ENCODE measurements at regions not wholly inside any gene's neighbourhood (a gene's known extent, or its start where the extent isn't known, plus 50 kb on each side); places are given as distances from the start of the nearest gene placed in this dataset.

DNA sequence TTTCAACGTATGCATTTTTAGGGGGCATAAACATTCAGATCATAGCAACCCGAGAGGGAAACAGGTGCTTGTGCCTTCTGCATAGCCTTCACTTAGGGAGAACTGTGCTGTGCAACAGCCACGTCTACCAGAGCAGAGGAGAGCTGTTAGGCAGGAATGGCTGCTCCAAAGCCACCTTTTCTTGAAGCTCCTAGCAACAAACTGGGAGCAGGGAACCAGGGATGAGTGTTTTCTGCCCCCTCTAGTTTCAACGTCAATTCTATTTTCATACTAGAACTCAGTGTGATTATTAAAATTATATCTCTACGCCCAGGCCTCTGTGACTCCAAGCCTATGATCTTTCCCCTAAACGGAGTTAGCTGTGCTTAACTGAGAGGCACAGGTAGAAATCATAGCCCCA is 290.0 kb downstream of the HAPSTR1 start:
- Histone ChIP-seq H3K4me1 (no peaks in the 10 kb centered on the region), H3K27ac (no peak overlapping the region), H3K4me3 (no peak overlapping the region), H3K27me3 (no peaks in the 10 kb centered on the region), H3K9me3 (no peaks in the 10 kb centered on the region), H3K36me3 (no peaks in the 10 kb centered on the region)
- 80% methylated on average over 6 of the region's 6 CpGs; no CpG with 5 or more reads in 1 of the 2 donors for WGBS, 2 donors (ENCODE audit: low coverage in 1 of 2)
- no peak for TF ChIP-seq EP300 (IDR thresholded peaks at IDR 0.05; ENCODE audit: low read depth)
- TF ChIP-seq POLR2A (IDR thresholded peaks at IDR 0.05) = no peak
- TF ChIP-seq POLR2AphosphoS5 (IDR thresholded peaks at IDR 0.05) = no peak
- no peak for TF ChIP-seq CTCF (IDR thresholded peaks at IDR 0.05)
- intact Hi-C loops (cut with DNase I; ENCODE audit: low total_unique reads) = no loop called here
- no peak for DNase-seq
- in situ Hi-C loops (cut with MboI; ENCODE audit: low pct_ligation_motif_present in 1 of 4, low pct_unique_long_range_greater_than_20kb in 1 of 4, low sequenced_read_pairs in 3 of 4) = no loop called here

DNA sequence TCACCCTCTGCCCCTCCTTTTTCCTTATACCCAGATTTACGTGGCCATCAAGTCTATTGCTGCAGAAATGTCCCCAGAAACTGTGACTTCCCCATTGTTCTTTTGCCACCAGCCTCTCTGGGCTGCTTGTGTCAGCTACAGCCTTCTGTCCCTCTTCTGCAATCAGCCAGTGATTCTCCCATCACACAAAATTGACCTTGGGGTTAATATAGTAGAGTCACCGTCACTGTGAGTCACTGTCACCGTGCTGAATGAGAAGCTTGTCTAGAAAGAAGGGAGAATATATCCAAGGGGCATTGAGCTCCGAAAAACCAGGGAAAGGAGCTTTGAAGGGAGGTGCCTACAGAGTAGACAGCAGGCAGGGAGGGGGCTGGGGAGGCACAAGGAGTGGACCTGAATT is 290.5 kb downstream of the HAPSTR1 start:
- H3K9me3 ChIP-seq = no peaks in the 10 kb centered on the region
- no peaks in the 10 kb centered on the region for H3K4me1 ChIP-seq
- DNase-seq = no peak
- in situ Hi-C loops (cut with MboI; ENCODE audit: low pct_ligation_motif_present in 1 of 4, low pct_unique_long_range_greater_than_20kb in 1 of 4, low sequenced_read_pairs in 3 of 4) (no loop called here), intact Hi-C loops (cut with DNase I; ENCODE audit: low total_unique reads) (no loop called here)
- H3K27me3 ChIP-seq = no peaks in the 10 kb centered on the region
- no peaks in the 10 kb centered on the region for H3K36me3 ChIP-seq
- no peak overlapping the region for H3K27ac ChIP-seq
- H3K4me3 ChIP-seq = no peak overlapping the region
- TF ChIP-seq POLR2A (IDR thresholded peaks at IDR 0.05) (no peak), EP300 (IDR thresholded peaks at IDR 0.05; ENCODE audit: low read depth) (no peak), POLR2AphosphoS5 (IDR thresholded peaks at IDR 0.05) (no peak), CTCF (IDR thresholded peaks at IDR 0.05) (no peak)
- 76 to 90% methylated on average over 3 to 4 of the region's 4 CpGs for WGBS, 2 donors (ENCODE audit: low coverage in 1 of 2)

DNA sequence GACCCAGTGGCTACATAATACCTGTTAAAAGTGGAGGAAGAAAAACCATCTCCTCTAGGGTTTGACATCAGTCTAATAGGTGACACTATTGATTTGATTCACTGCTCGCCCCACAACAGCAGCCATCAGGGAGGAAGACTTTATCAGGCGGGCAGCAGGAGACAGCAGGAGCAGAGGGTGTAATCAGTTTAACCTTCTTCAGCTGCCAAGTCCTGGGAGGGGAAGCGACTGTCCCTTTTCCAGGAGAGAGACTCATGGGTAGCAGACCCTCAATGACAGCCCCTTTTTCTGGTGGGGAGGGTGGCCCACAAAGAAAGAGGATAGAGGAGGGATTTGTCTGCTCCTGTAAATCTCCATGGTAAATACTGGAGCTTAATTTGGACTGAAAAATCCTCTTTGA is 291.8 kb downstream of the HAPSTR1 start:
- in situ Hi-C loops (cut with MboI; ENCODE audit: low pct_ligation_motif_present in 1 of 4, low pct_unique_long_range_greater_than_20kb in 1 of 4, low sequenced_read_pairs in 3 of 4) = no loop called here
- TF ChIP-seq EP300 (IDR thresholded peaks at IDR 0.05; ENCODE audit: low read depth) (no peak), CTCF (IDR thresholded peaks at IDR 0.05) (no peak), POLR2AphosphoS5 (IDR thresholded peaks at IDR 0.05) (no peak), POLR2A (IDR thresholded peaks at IDR 0.05) (no peak)

GRCh38 chr16:9384141-9384540 is 292.7 kb downstream of the HAPSTR1 start:
- Histone ChIP-seq H3K27ac (no peak overlapping the region), H3K27me3 (no peaks in the 10 kb centered on the region), H3K36me3 (no peaks in the 10 kb centered on the region), H3K4me3 (no peak overlapping the region), H3K9me3 (peaks cover 8 to 9% of the 10 kb centered on the region in 2 donors), H3K4me1 (no peaks in the 10 kb centered on the region)
- intact Hi-C loops (cut with DNase I; ENCODE audit: low total_unique reads) = no loop called here
- no peak for DNase-seq
- in situ Hi-C loops (cut with MboI; ENCODE audit: low pct_ligation_motif_present in 1 of 4, low pct_unique_long_range_greater_than_20kb in 1 of 4, low sequenced_read_pairs in 3 of 4) = no loop called here
- 64 to 78% methylated on average over 4 of the region's 4 CpGs for WGBS, 2 donors (ENCODE audit: low coverage in 1 of 2)
- TF ChIP-seq POLR2A (IDR thresholded peaks at IDR 0.05) = no peak

More for the DNA sequence above, 291.8 kb downstream of the HAPSTR1 start:
- H3K4me1 ChIP-seq = no peaks in the 10 kb centered on the region
- WGBS, 2 donors (ENCODE audit: low coverage in 1 of 2) = 67 to 69% methylated on average over 2 to 3 of the region's 3 CpGs
- no peaks in the 10 kb centered on the region for H3K36me3 ChIP-seq
- H3K27ac ChIP-seq = no peak overlapping the region
- H3K27me3 ChIP-seq = no peaks in the 10 kb centered on the region
- intact Hi-C loops (cut with DNase I; ENCODE audit: low total_unique reads) = no loop called here
- H3K9me3 ChIP-seq = peaks cover 3 to 8% of the 10 kb centered on the region in 2 donors
- H3K4me3 ChIP-seq = no peak overlapping the region
- DNase-seq = no peak

GRCh38 chr16:9389543-9390207 is 298.2 kb downstream of the HAPSTR1 start:
- H3K27me3 ChIP-seq = no peaks in the 10 kb centered on the region
- no peak for DNase-seq
- no peak overlapping the region for H3K27ac ChIP-seq
- no peak overlapping the region for H3K4me3 ChIP-seq
- TF ChIP-seq POLR2A (IDR thresholded peaks at IDR 0.05) (no peak), POLR2AphosphoS5 (IDR thresholded peaks at IDR 0.05) (no peak), CTCF (IDR thresholded peaks at IDR 0.05) (no peak), EP300 (IDR thresholded peaks at IDR 0.05; ENCODE audit: low read depth) (no peak)
- intact Hi-C loops (cut with DNase I; ENCODE audit: low total_unique reads) = no loop called here
- no peaks in the 10 kb centered on the region for H3K4me1 ChIP-seq
- WGBS, 2 donors (ENCODE audit: low coverage in 1 of 2) = 79% methylated on average over 1 of the region's 1 CpG; no CpG with 5 or more reads in 1 of the 2 donors
- no peaks in the 10 kb centered on the region for H3K36me3 ChIP-seq
- peaks cover 8 to 9% of the 10 kb centered on the region in 2 donors for H3K9me3 ChIP-seq
- in situ Hi-C loops (cut with MboI; ENCODE audit: low pct_ligation_motif_present in 1 of 4, low pct_unique_long_range_greater_than_20kb in 1 of 4, low sequenced_read_pairs in 3 of 4) = no loop called here
